Fibroblast of lung (primary cell): ENCODE measurements at regions not wholly inside any gene's neighbourhood (a gene's known extent, or its start where the extent isn't known, plus 50 kb on each side); places are given as distances from the start of the nearest gene placed in this dataset.

ENCODE experiments used
- DNase-seq, 2 donors: peaks; one replicate each; pipeline versions ENCODE4 v3.0.0 to v3.0.0-alpha.2; 2010; ENCODE audit warnings: low read depth in 2 of 2
- H2AFZ ChIP-seq: 2 replicates; pipeline ENCODE4 v1.5.1; 2012; ENCODE audit warnings: low read length, control low read depth, inconsistent platforms
- H3K27ac ChIP-seq: 2 replicates; pipeline ENCODE4 v1.5.1; 2011; ENCODE audit warnings: low read length, control low read depth; ENCODE audit not compliant: insufficient read depth
- H3K27me3 ChIP-seq: 2 replicates; pipeline ENCODE4 v1.5.1; 2011; ENCODE audit warnings: mild to moderate bottlenecking, low read length; ENCODE audit not compliant: control insufficient read depth, insufficient read depth
- H3K36me3 ChIP-seq: 2 replicates; pipeline ENCODE4 v1.5.1; 2011; ENCODE audit warnings: low read length; ENCODE audit not compliant: control insufficient read depth, insufficient read depth
- H3K4me1 ChIP-seq: 2 replicates; pipeline ENCODE4 v1.5.1; 2011; ENCODE audit warnings: low read length; ENCODE audit not compliant: control insufficient read depth, insufficient read depth; ENCODE audit errors: extremely low read depth
- H3K4me2 ChIP-seq: 2 replicates; pipeline ENCODE4 v1.5.1; 2011; ENCODE audit warnings: low read length, control low read depth; ENCODE audit not compliant: insufficient read depth; ENCODE audit errors: extremely low read depth
- H3K4me3 ChIP-seq, 4 experiments: fragments of 200-600 bp in 1 of 4; sonication (generic) in 1 of 4; replicated peaks in 1 of 4; 2 replicates each; pipeline ENCODE4 v1.5.1; 2011 to 2016; ENCODE audit warnings: low read length in 4 of 4, low read depth in 3 of 4, mild to moderate bottlenecking in 3 of 4, control low read depth in 2 of 4, inconsistent platforms in 1 of 4, mixed read lengths in 1 of 4; ENCODE audit not compliant: insufficient read depth in 1 of 4; ENCODE audit errors: control extremely low read depth in 1 of 4
- H3K79me2 ChIP-seq: 2 replicates; pipeline ENCODE4 v1.5.1; 2012; ENCODE audit warnings: mild to moderate bottlenecking, low read length, inconsistent platforms; ENCODE audit not compliant: control insufficient read depth, insufficient read depth
- H3K9ac ChIP-seq: 2 replicates; pipeline ENCODE4 v1.5.1; 2011; ENCODE audit warnings: mild to moderate bottlenecking, low read length, control low read depth; ENCODE audit not compliant: insufficient read depth
- H3K9me3 ChIP-seq: 2 replicates; pipeline ENCODE4 v1.5.1; 2012; ENCODE audit warnings: low read depth, low read length; ENCODE audit not compliant: control insufficient read depth, insufficient read depth
- H4K20me1 ChIP-seq: 2 replicates; pipeline ENCODE4 v1.5.1; 2011; ENCODE audit warnings: low read length; ENCODE audit not compliant: control insufficient read depth, insufficient read depth; ENCODE audit errors: extremely low read depth
- CTCF ChIP-seq, 2 donors: IDR thresholded peaks in 1 of 2; conservative IDR thresholded peaks in 1 of 2; 1 replicate in 1 of 2; 2 replicates in 1 of 2; pipeline ENCODE4 v1.5.1; 2011 to 2012; ENCODE audit warnings: low read length in 2 of 2, control low read depth in 1 of 2, inconsistent platforms in 1 of 2, low read depth in 1 of 2, mild to moderate bottlenecking in 1 of 2
- EZH2 ChIP-seq: IDR thresholded peaks from 2 replicates; pipeline ENCODE4 v1.5.1; 2012; ENCODE audit warnings: low read length, control low read depth, mild to moderate bottlenecking; ENCODE audit errors: missing control alignments

DNA sequence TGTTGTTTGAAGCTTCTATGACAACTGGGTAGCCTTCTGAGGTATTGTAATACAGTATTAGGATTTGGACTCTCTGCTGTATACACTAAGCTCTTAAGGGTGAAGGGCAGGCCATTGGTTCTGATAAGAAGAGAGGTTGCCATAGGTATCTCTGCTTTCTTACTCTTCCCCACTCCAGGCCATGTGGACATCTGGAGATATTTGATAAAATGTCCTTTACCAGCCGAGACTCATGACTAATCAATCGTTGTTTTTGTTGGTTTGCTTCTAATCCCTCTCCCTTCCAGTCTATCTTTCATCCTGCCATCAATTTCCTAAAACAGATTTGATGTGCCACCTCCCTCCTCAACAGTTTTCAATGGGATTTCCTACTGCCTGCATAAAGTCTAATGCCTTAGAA, 64.6 kb upstream of the WDR26 start:
- Histone ChIP-seq H4K20me1 (no peaks in the 10 kb centered on the region), H3K4me1 (peaks cover 28% of the 10 kb centered on the region), H3K79me2 (no peaks in the 10 kb centered on the region), H3K4me2 (no peak overlapping the region), H3K27me3 (no peaks in the 10 kb centered on the region), H3K36me3 (no peaks in the 10 kb centered on the region), H3K9ac (no peak overlapping the region), H3K9me3 (no peaks in the 10 kb centered on the region), H2AFZ (peak overlapping the region; percentile 8), H3K4me3 (no peak overlapping the region), H3K27ac (peak overlapping the region; percentile 77)
- peak in 1 of 2 donors; percentile 45 for DNase-seq
- TF ChIP-seq EZH2 (no peak), CTCF (conservative IDR thresholded peaks at IDR 0.05 in 1 of 2, IDR thresholded peaks at IDR 0.05 in 1 of 2; ENCODE audit: low read depth in 1 of 2, low read length in 2 of 2) (no peak)

GRCh38 chr1:224500796-224501195, 66.2 kb upstream of the WDR26 start:
- Histone ChIP-seq H3K27me3 (no peaks in the 10 kb centered on the region), H2AFZ (no peak overlapping the region), H3K9ac (no peak overlapping the region), H3K36me3 (no peaks in the 10 kb centered on the region), H3K9me3 (no peaks in the 10 kb centered on the region), H3K4me3 (no peak overlapping the region), H3K27ac (no peak overlapping the region), H3K4me2 (no peak overlapping the region), H4K20me1 (no peaks in the 10 kb centered on the region), H3K79me2 (no peaks in the 10 kb centered on the region), H3K4me1 (peaks cover 28% of the 10 kb centered on the region)
- TF ChIP-seq EZH2 (no peak), CTCF (conservative IDR thresholded peaks at IDR 0.05 in 1 of 2, IDR thresholded peaks at IDR 0.05 in 1 of 2; ENCODE audit: low read depth in 1 of 2, low read length in 2 of 2) (no peak)
- DNase-seq = no peak

- TF ChIP-seq CTCF (conservative IDR thresholded peaks at IDR 0.05 in 1 of 2, IDR thresholded peaks at IDR 0.05 in 1 of 2; ENCODE audit: low read depth in 1 of 2, low read length in 2 of 2) (no peak), EZH2 (no peak)
- no peak for DNase-seq
- Histone ChIP-seq H3K79me2 (no peaks in the 10 kb centered on the region), H3K9ac (no peak overlapping the region), H3K4me3 (no peak overlapping the region), H3K4me2 (no peak overlapping the region), H3K27me3 (no peaks in the 10 kb centered on the region), H4K20me1 (no peaks in the 10 kb centered on the region), H3K9me3 (no peaks in the 10 kb centered on the region), H3K27ac (no peak overlapping the region), H3K4me1 (peaks cover 30% of the 10 kb centered on the region), H3K36me3 (no peaks in the 10 kb centered on the region), H2AFZ (no peak overlapping the region)
These were observed 67.2 kb upstream of the WDR26 start for GRCh38 chr1:224501836-224502235.
